ENCODE measurements at regions not wholly inside any gene's neighbourhood (a gene's known extent, or its start where the extent isn't known, plus 50 kb on each side); places are given as distances from the start of the nearest gene placed in this dataset.

GRCh38 chr12:125269276-125269675, 204.0 kb downstream of the AACS start:
- DNase-seq (ENCODE audit: low read depth, low spot score), result no peak

GRCh38 chr12:125271892-125272291, 206.7 kb downstream of the AACS start:
- no peak for DNase-seq (ENCODE audit: low read depth, low spot score)

- DNase-seq (ENCODE audit: low read depth, low spot score), result no peak
Measured at GRCh38 chr12:125272383-125272933, 207.2 kb downstream of the AACS start.

GRCh38 chr12:125276567-125276966, 211.3 kb downstream of the AACS start:
- DNase-seq (ENCODE audit: low read depth, low spot score), result no peak

- no peak for DNase-seq (ENCODE audit: low read depth, low spot score)
Measured at GRCh38 chr12:125280482-125281377, 215.5 kb downstream of the AACS start.

- DNase-seq (ENCODE audit: low read depth, low spot score), result no peak
Measured at GRCh38 chr12:125282921-125283320, 217.7 kb downstream of the AACS start.

- no peak for DNase-seq (ENCODE audit: low read depth, low spot score)
Measured at GRCh38 chr12:125283521-125283920, 218.3 kb downstream of the AACS start.

GRCh38 chr12:125284087-125284486, 218.9 kb downstream of the AACS start:
- no peak for DNase-seq (ENCODE audit: low read depth, low spot score)

GRCh38 chr12:125284945-125285685, 219.9 kb downstream of the AACS start:
- no peak for DNase-seq (ENCODE audit: low read depth, low spot score)

- DNase-seq (ENCODE audit: low read depth, low spot score), result no peak
Measured at GRCh38 chr12:125286005-125286727, 220.9 kb downstream of the AACS start.

- no peak for DNase-seq (ENCODE audit: low read depth, low spot score)
Measured at GRCh38 chr12:125287155-125287847, 222.1 kb downstream of the AACS start.

GRCh38 chr12:125288931-125289928, 224.0 kb downstream of the AACS start:
- no peak for DNase-seq (ENCODE audit: low read depth, low spot score)

- DNase-seq (ENCODE audit: low read depth, low spot score), result no peak
Measured at GRCh38 chr12:125289970-125290369, 224.7 kb downstream of the AACS start.

GRCh38 chr12:125292700-125293099, 227.5 kb downstream of the AACS start:
- DNase-seq (ENCODE audit: low read depth, low spot score), result no peak

GRCh38 chr12:125295550-125295949, 230.3 kb downstream of the AACS start:
- DNase-seq (ENCODE audit: low read depth, low spot score), result no peak

- no peak for DNase-seq (ENCODE audit: low read depth, low spot score)
Measured at GRCh38 chr12:125296701-125297100, 231.5 kb downstream of the AACS start.

GRCh38 chr12:125299840-125300239, 234.6 kb downstream of the AACS start:
- no peak for DNase-seq (ENCODE audit: low read depth, low spot score)

GRCh38 chr12:125300249-125300648, 235.0 kb downstream of the AACS start:
- DNase-seq (ENCODE audit: low read depth, low spot score), result no peak

- DNase-seq (ENCODE audit: low read depth, low spot score), result no peak
Measured at GRCh38 chr12:125303337-125303736, 238.1 kb downstream of the AACS start.

GRCh38 chr12:125304029-125304428, 238.8 kb downstream of the AACS start:
- no peak for DNase-seq (ENCODE audit: low read depth, low spot score)
